ENCODE measurements at regions not wholly inside any gene's neighbourhood (a gene's known extent, or its start where the extent isn't known, plus 50 kb on each side); places are given as distances from the start of the nearest gene placed in this dataset.
A peak's percentile ranks its signal among the peaks of the same experiment; 100 is the strongest.

GRCh38 chr4:111693758-111694157 is 451.5 kb upstream of the FAM241A start:
- H3K4me3 ChIP-seq, result no peak overlapping the region
- no peak overlapping the region for H3K9ac ChIP-seq (ENCODE audit: insufficient read length)
- no peak overlapping the region for H3K27ac ChIP-seq
- no peak for TF ChIP-seq POLR2AphosphoS5 (IDR thresholded peaks at IDR 0.05; ENCODE audit: borderline replicate concordance, low read depth, low read length)
- no peak for TF ChIP-seq FOXP2 (optimal IDR thresholded peaks at IDR 0.05; ENCODE audit: control extremely low read depth, extremely low read length, insufficient read depth)
- no peak for TF ChIP-seq EZH2 (IDR thresholded peaks at IDR 0.05)
- DNase-seq (ENCODE audit: low read depth, low spot score), result no peak
- H3K9me3 ChIP-seq (ENCODE audit: low read depth, low read length), result no peaks in the 10 kb centered on the region
- no peaks in the 10 kb centered on the region for H3K36me3 ChIP-seq (ENCODE audit: insufficient read depth, low read length)

GRCh38 chr4:111695677-111696076 is 449.6 kb upstream of the FAM241A start:
- peak overlapping the region; percentile 27; the same call in 1 of the 2 replicates for H3K27ac ChIP-seq
- no peak for DNase-seq (ENCODE audit: low read depth, low spot score)
- H3K4me3 ChIP-seq, result no peak overlapping the region
- H3K36me3 ChIP-seq (ENCODE audit: insufficient read depth, low read length), result no peaks in the 10 kb centered on the region
- no peak overlapping the region for H3K9ac ChIP-seq (ENCODE audit: insufficient read length)
- no peaks in the 10 kb centered on the region for H3K9me3 ChIP-seq (ENCODE audit: low read depth, low read length)
- no peak for TF ChIP-seq EZH2 (IDR thresholded peaks at IDR 0.05)
- TF ChIP-seq FOXP2 (optimal IDR thresholded peaks at IDR 0.05; ENCODE audit: control extremely low read depth, extremely low read length, insufficient read depth), result no peak
- TF ChIP-seq POLR2AphosphoS5 (IDR thresholded peaks at IDR 0.05; ENCODE audit: borderline replicate concordance, low read depth, low read length), result no peak

- TF ChIP-seq EZH2 (IDR thresholded peaks at IDR 0.05) (no peak), FOXP2 (optimal IDR thresholded peaks at IDR 0.05; ENCODE audit: control extremely low read depth, extremely low read length, insufficient read depth) (no peak), POLR2AphosphoS5 (IDR thresholded peaks at IDR 0.05; ENCODE audit: borderline replicate concordance, low read depth, low read length) (no peak)
- DNase-seq (ENCODE audit: low read depth, low spot score), result no peak
- no peak overlapping the region for H3K9ac ChIP-seq (ENCODE audit: insufficient read length)
- no peaks in the 10 kb centered on the region for H3K36me3 ChIP-seq (ENCODE audit: insufficient read depth, low read length)
- H3K27ac ChIP-seq, result no peak overlapping the region
- no peaks in the 10 kb centered on the region for H3K9me3 ChIP-seq (ENCODE audit: low read depth, low read length)
- H3K4me3 ChIP-seq, result no peak overlapping the region
Observed at GRCh38 chr4:111696505-111696904, 448.7 kb upstream of the FAM241A start.

GRCh38 chr4:111697176-111697942 is 447.9 kb upstream of the FAM241A start:
- Histone ChIP-seq H3K36me3 (ENCODE audit: insufficient read depth, low read length) (no peaks in the 10 kb centered on the region), H3K27ac (peak overlapping the region; percentile 3; the same call in 1 of the 2 replicates), H3K4me3 (no peak overlapping the region), H3K9ac (ENCODE audit: insufficient read length) (no peak overlapping the region), H3K9me3 (ENCODE audit: low read depth, low read length) (no peaks in the 10 kb centered on the region)
- TF ChIP-seq POLR2AphosphoS5 (IDR thresholded peaks at IDR 0.05; ENCODE audit: borderline replicate concordance, low read depth, low read length), result no peak
- TF ChIP-seq EZH2 (IDR thresholded peaks at IDR 0.05), result no peak
- no peak for TF ChIP-seq FOXP2 (optimal IDR thresholded peaks at IDR 0.05; ENCODE audit: control extremely low read depth, extremely low read length, insufficient read depth)
- DNase-seq (ENCODE audit: low read depth, low spot score), result no peak

GRCh38 chr4:111698361-111698760 is 446.9 kb upstream of the FAM241A start:
- no peak overlapping the region for H3K9ac ChIP-seq (ENCODE audit: insufficient read length)
- H3K36me3 ChIP-seq (ENCODE audit: insufficient read depth, low read length), result no peaks in the 10 kb centered on the region
- H3K4me3 ChIP-seq, result no peak overlapping the region
- no peak for DNase-seq (ENCODE audit: low read depth, low spot score)
- TF ChIP-seq EZH2 (IDR thresholded peaks at IDR 0.05) (no peak), POLR2AphosphoS5 (IDR thresholded peaks at IDR 0.05; ENCODE audit: borderline replicate concordance, low read depth, low read length) (no peak), FOXP2 (optimal IDR thresholded peaks at IDR 0.05; ENCODE audit: control extremely low read depth, extremely low read length, insufficient read depth) (no peak)
- H3K27ac ChIP-seq, result no peak overlapping the region
- H3K9me3 ChIP-seq (ENCODE audit: low read depth, low read length), result no peaks in the 10 kb centered on the region

GRCh38 chr4:111699165-111699564 is 446.1 kb upstream of the FAM241A start:
- Histone ChIP-seq H3K27ac (no peak overlapping the region), H3K4me3 (no peak overlapping the region), H3K9me3 (ENCODE audit: low read depth, low read length) (no peaks in the 10 kb centered on the region), H3K36me3 (ENCODE audit: insufficient read depth, low read length) (no peaks in the 10 kb centered on the region), H3K9ac (ENCODE audit: insufficient read length) (no peak overlapping the region)
- no peak for TF ChIP-seq POLR2AphosphoS5 (IDR thresholded peaks at IDR 0.05; ENCODE audit: borderline replicate concordance, low read depth, low read length)
- TF ChIP-seq FOXP2 (optimal IDR thresholded peaks at IDR 0.05; ENCODE audit: control extremely low read depth, extremely low read length, insufficient read depth), result no peak
- TF ChIP-seq EZH2 (IDR thresholded peaks at IDR 0.05), result no peak
- DNase-seq (ENCODE audit: low read depth, low spot score), result no peak

- H3K36me3 ChIP-seq (ENCODE audit: insufficient read depth, low read length), result no peaks in the 10 kb centered on the region
- no peak overlapping the region for H3K27ac ChIP-seq
- H3K9ac ChIP-seq (ENCODE audit: insufficient read length), result no peak overlapping the region
- TF ChIP-seq POLR2AphosphoS5 (IDR thresholded peaks at IDR 0.05; ENCODE audit: borderline replicate concordance, low read depth, low read length) (no peak), EZH2 (IDR thresholded peaks at IDR 0.05) (no peak), FOXP2 (optimal IDR thresholded peaks at IDR 0.05; ENCODE audit: control extremely low read depth, extremely low read length, insufficient read depth) (no peak)
- H3K4me3 ChIP-seq, result no peak overlapping the region
- no peak for DNase-seq (ENCODE audit: low read depth, low spot score)
- H3K9me3 ChIP-seq (ENCODE audit: low read depth, low read length), result no peaks in the 10 kb centered on the region
Observed at GRCh38 chr4:111701102-111701501, 444.2 kb upstream of the FAM241A start.

- no peaks in the 10 kb centered on the region for H3K36me3 ChIP-seq (ENCODE audit: insufficient read depth, low read length)
- no peak overlapping the region for H3K27ac ChIP-seq
- no peak for DNase-seq (ENCODE audit: low read depth, low spot score)
- no peak overlapping the region for H3K4me3 ChIP-seq
- H3K9ac ChIP-seq (ENCODE audit: insufficient read length), result no peak overlapping the region
- TF ChIP-seq FOXP2 (optimal IDR thresholded peaks at IDR 0.05; ENCODE audit: control extremely low read depth, extremely low read length, insufficient read depth), result no peak
- TF ChIP-seq EZH2 (IDR thresholded peaks at IDR 0.05), result no peak
- no peak for TF ChIP-seq POLR2AphosphoS5 (IDR thresholded peaks at IDR 0.05; ENCODE audit: borderline replicate concordance, low read depth, low read length)
- no peaks in the 10 kb centered on the region for H3K9me3 ChIP-seq (ENCODE audit: low read depth, low read length)
Observed at GRCh38 chr4:111707491-111707890, 437.8 kb upstream of the FAM241A start.

All from SK-N-MC (cell line).